Activated naive CD8-positive, alpha-beta T cell (primary cell): ENCODE measurements at regions not wholly inside any gene's neighbourhood (a gene's known extent, or its start where the extent isn't known, plus 50 kb on each side); places are given as distances from the start of the nearest gene placed in this dataset.

Experiments
- H3K27ac Mint-ChIP-seq: one replicate; pipeline ENCODE4 v1.8.0; 2021; ENCODE audit warnings: mixed read lengths
- H3K27me3 Mint-ChIP-seq: one replicate; pipeline ENCODE4 v1.8.0; 2021; ENCODE audit warnings: mixed read lengths
- H3K36me3 Mint-ChIP-seq: one replicate; pipeline ENCODE4 v1.8.0; 2021; ENCODE audit warnings: mixed read lengths
- H3K4me1 Mint-ChIP-seq: one replicate; pipeline ENCODE4 v1.8.0; 2021; ENCODE audit warnings: low read depth, mixed read lengths
- H3K4me3 Mint-ChIP-seq: one replicate; pipeline ENCODE4 v1.8.0; 2021; ENCODE audit warnings: mild to moderate bottlenecking, mixed read lengths
- H3K9me3 Mint-ChIP-seq: one replicate; pipeline ENCODE4 v1.8.0; 2021; ENCODE audit warnings: low read depth, mixed read lengths

GRCh38 chr6:15810618-15811017, 147.8 kb upstream of the DTNBP1 start:
- no peak overlapping the region for H3K27ac Mint-ChIP-seq
- H3K36me3 Mint-ChIP-seq = no peaks in the 10 kb centered on the region
- H3K4me1 Mint-ChIP-seq = no peaks in the 10 kb centered on the region
- no peak overlapping the region for H3K4me3 Mint-ChIP-seq
- H3K27me3 Mint-ChIP-seq = peaks cover 7% of the 10 kb centered on the region
- no peaks in the 10 kb centered on the region for H3K9me3 Mint-ChIP-seq

- Mint-ChIP-seq H3K36me3 (no peaks in the 10 kb centered on the region), H3K4me1 (no peaks in the 10 kb centered on the region), H3K4me3 (no peak overlapping the region), H3K27me3 (peaks cover 7% of the 10 kb centered on the region), H3K9me3 (no peaks in the 10 kb centered on the region), H3K27ac (no peak overlapping the region)
Measured at GRCh38 chr6:15809367-15809766, 146.5 kb upstream of the DTNBP1 start.

GRCh38 chr6:15804164-15805154, 141.6 kb upstream of the DTNBP1 start:
- Mint-ChIP-seq H3K36me3 (no peaks in the 10 kb centered on the region), H3K9me3 (no peaks in the 10 kb centered on the region), H3K27me3 (peaks cover 3% of the 10 kb centered on the region), H3K27ac (no peak overlapping the region), H3K4me3 (no peak overlapping the region), H3K4me1 (no peaks in the 10 kb centered on the region)

- no peaks in the 10 kb centered on the region for H3K27me3 Mint-ChIP-seq
- H3K36me3 Mint-ChIP-seq = no peaks in the 10 kb centered on the region
- no peaks in the 10 kb centered on the region for H3K4me1 Mint-ChIP-seq
- H3K9me3 Mint-ChIP-seq = no peaks in the 10 kb centered on the region
- H3K4me3 Mint-ChIP-seq = no peak overlapping the region
- no peak overlapping the region for H3K27ac Mint-ChIP-seq
Measured at GRCh38 chr6:15802466-15802865, 139.6 kb upstream of the DTNBP1 start.

GRCh38 chr6:15801912-15802311, 139.1 kb upstream of the DTNBP1 start:
- Mint-ChIP-seq H3K4me3 (no peak overlapping the region), H3K27ac (no peak overlapping the region), H3K4me1 (no peaks in the 10 kb centered on the region), H3K9me3 (peaks cover 4% of the 10 kb centered on the region), H3K27me3 (no peaks in the 10 kb centered on the region), H3K36me3 (no peaks in the 10 kb centered on the region)

- Mint-ChIP-seq H3K4me1 (no peaks in the 10 kb centered on the region), H3K36me3 (no peaks in the 10 kb centered on the region), H3K9me3 (peaks cover 4% of the 10 kb centered on the region), H3K27me3 (no peaks in the 10 kb centered on the region), H3K27ac (no peak overlapping the region), H3K4me3 (no peak overlapping the region)
Measured at GRCh38 chr6:15800841-15801617, 138.2 kb upstream of the DTNBP1 start.

GRCh38 chr6:15798533-15799255, 135.9 kb upstream of the DTNBP1 start:
- Mint-ChIP-seq H3K36me3 (no peaks in the 10 kb centered on the region), H3K27ac (no peak overlapping the region), H3K4me1 (no peaks in the 10 kb centered on the region), H3K4me3 (no peak overlapping the region), H3K27me3 (no peaks in the 10 kb centered on the region), H3K9me3 (peaks cover 4% of the 10 kb centered on the region)

- Mint-ChIP-seq H3K9me3 (peaks cover 4% of the 10 kb centered on the region), H3K27me3 (no peaks in the 10 kb centered on the region), H3K27ac (no peak overlapping the region), H3K4me1 (no peaks in the 10 kb centered on the region), H3K4me3 (no peak overlapping the region), H3K36me3 (no peaks in the 10 kb centered on the region)
Measured at GRCh38 chr6:15796844-15797243, 134.0 kb upstream of the DTNBP1 start.

- no peaks in the 10 kb centered on the region for H3K27me3 Mint-ChIP-seq
- H3K9me3 Mint-ChIP-seq = peaks cover 4% of the 10 kb centered on the region
- H3K27ac Mint-ChIP-seq = no peak overlapping the region
- no peak overlapping the region for H3K4me3 Mint-ChIP-seq
- H3K36me3 Mint-ChIP-seq = no peaks in the 10 kb centered on the region
- H3K4me1 Mint-ChIP-seq = no peaks in the 10 kb centered on the region
Measured at GRCh38 chr6:15796130-15796771, 133.4 kb upstream of the DTNBP1 start.

- no peak overlapping the region for H3K27ac Mint-ChIP-seq
- H3K27me3 Mint-ChIP-seq = no peaks in the 10 kb centered on the region
- no peaks in the 10 kb centered on the region for H3K4me1 Mint-ChIP-seq
- peaks cover 4% of the 10 kb centered on the region for H3K9me3 Mint-ChIP-seq
- no peaks in the 10 kb centered on the region for H3K36me3 Mint-ChIP-seq
- H3K4me3 Mint-ChIP-seq = no peak overlapping the region
Measured at GRCh38 chr6:15793826-15794225, 131.0 kb upstream of the DTNBP1 start.

GRCh38 chr6:15793288-15793687, 130.5 kb upstream of the DTNBP1 start:
- Mint-ChIP-seq H3K4me1 (no peaks in the 10 kb centered on the region), H3K27ac (no peak overlapping the region), H3K27me3 (no peaks in the 10 kb centered on the region), H3K9me3 (peaks cover 4% of the 10 kb centered on the region), H3K4me3 (no peak overlapping the region), H3K36me3 (no peaks in the 10 kb centered on the region)

- no peak overlapping the region for H3K4me3 Mint-ChIP-seq
- H3K9me3 Mint-ChIP-seq = peaks cover 4% of the 10 kb centered on the region
- H3K4me1 Mint-ChIP-seq = no peaks in the 10 kb centered on the region
- no peak overlapping the region for H3K27ac Mint-ChIP-seq
- H3K36me3 Mint-ChIP-seq = no peaks in the 10 kb centered on the region
- H3K27me3 Mint-ChIP-seq = no peaks in the 10 kb centered on the region
Measured at GRCh38 chr6:15792842-15793241, 130.0 kb upstream of the DTNBP1 start.

GRCh38 chr6:15791448-15792181, 128.8 kb upstream of the DTNBP1 start:
- Mint-ChIP-seq H3K27ac (no peak overlapping the region), H3K36me3 (no peaks in the 10 kb centered on the region), H3K27me3 (no peaks in the 10 kb centered on the region), H3K4me1 (no peaks in the 10 kb centered on the region), H3K4me3 (no peak overlapping the region), H3K9me3 (no peaks in the 10 kb centered on the region)

- Mint-ChIP-seq H3K36me3 (peaks cover 4% of the 10 kb centered on the region), H3K4me3 (no peak overlapping the region), H3K27me3 (no peaks in the 10 kb centered on the region), H3K4me1 (no peaks in the 10 kb centered on the region), H3K27ac (no peak overlapping the region), H3K9me3 (no peaks in the 10 kb centered on the region)
Measured at GRCh38 chr6:15790116-15790515, 127.3 kb upstream of the DTNBP1 start.
